Ascending aorta (tissue), 2 donors: ENCODE measurements at regions not wholly inside any gene's neighbourhood (a gene's known extent, or its start where the extent isn't known, plus 50 kb on each side); places are given as distances from the start of the nearest gene placed in this dataset.
A peak's percentile ranks its signal among the peaks of the same experiment; 100 is the strongest.

Experiments
- DNase-seq, 2 donors: peaks; one replicate each; pipeline ENCODE4 v3.0.0-alpha.2; 2019; ENCODE audit warnings: low spot score in 2 of 2
- H3K27ac ChIP-seq, 2 donors: fragments of 200-600 bp; sonication (generic); one replicate each; pipeline ENCODE4 v1.5.1; 2016 to 2017; ENCODE audit warnings: mild to moderate bottlenecking in 1 of 2
- H3K27me3 ChIP-seq: fragments of 200-600 bp; sonication (generic); one replicate; pipeline ENCODE4 v1.5.1; 2017
- H3K36me3 ChIP-seq, 2 donors: fragments of 200-600 bp; sonication (generic); one replicate each; pipeline ENCODE4 v1.5.1; 2016
- H3K4me1 ChIP-seq, 2 donors: fragments of 200-600 bp; sonication (generic); one replicate each; pipeline ENCODE4 v1.5.1; 2016 to 2017; ENCODE audit warnings: mild to moderate bottlenecking in 1 of 2
- H3K4me3 ChIP-seq, 2 donors: fragments of 200-600 bp; sonication (generic); one replicate each; pipeline ENCODE4 v1.5.1; 2016 to 2017; ENCODE audit warnings: mild to moderate bottlenecking in 1 of 2
- H3K9me3 ChIP-seq, 2 donors: fragments of 200-600 bp; sonication (generic); one replicate each; pipeline ENCODE4 v1.5.1; 2016
- CTCF ChIP-seq, 3 experiments: fragments of 200-600 bp in 2 of 3; fragments of 450-650 bp in 1 of 3; sonication (generic) in 2 of 3; IDR thresholded peaks; one replicate each; pipeline ENCODE4 v1.5.1; 2016 to 2019; ENCODE audit warnings: antibody characterized with exemption in 3 of 3, mild to moderate bottlenecking in 1 of 3, moderate library complexity in 1 of 3
- intact Hi-C: fragments of 100-400 bp; cut with DNase I; formaldehyde crosslinking; loops from one replicate; pipeline ENCODE4 v1.15.1; 2023

- H3K4me3 ChIP-seq = no peak overlapping the region
- H3K27ac ChIP-seq = peak overlapping the region; percentile 73 to 83
- no peaks in the 10 kb centered on the region for H3K27me3 ChIP-seq
- TF ChIP-seq CTCF (IDR thresholded peaks at IDR 0.05) = no peak
- intact Hi-C loops = loop anchor here (1.0 kb wide), 1 partner anchor 34 kb away; no protein-coding TSS in a partner anchor
- H3K9me3 ChIP-seq = no peaks in the 10 kb centered on the region
- peak; percentile 59 to 90 for DNase-seq
- H3K4me1 ChIP-seq = peaks cover 0 to 23% of the 10 kb centered on the region in 2 donors
- H3K36me3 ChIP-seq = no peaks in the 10 kb centered on the region
Observed at GRCh38 chr11:134915212-134915611, 503.2 kb upstream of the B3GAT1 start.

GRCh38 chr11:134913999-134914590 lies 502.1 kb upstream of the B3GAT1 start:
- intact Hi-C loops = no loop called here
- no peaks in the 10 kb centered on the region for H3K36me3 ChIP-seq
- no peak for TF ChIP-seq CTCF (IDR thresholded peaks at IDR 0.05)
- peaks cover 0 to 23% of the 10 kb centered on the region in 2 donors for H3K4me1 ChIP-seq
- no peaks in the 10 kb centered on the region for H3K9me3 ChIP-seq
- peak overlapping the region; percentile 73 to 83 for H3K27ac ChIP-seq
- no peak for DNase-seq
- no peaks in the 10 kb centered on the region for H3K27me3 ChIP-seq
- H3K4me3 ChIP-seq = no peak overlapping the region

- no peak for TF ChIP-seq CTCF (IDR thresholded peaks at IDR 0.05)
Observed at GRCh38 chr11:134913391-134913790, 501.3 kb upstream of the B3GAT1 start.

GRCh38 chr11:134911514-134912180 lies 499.6 kb upstream of the B3GAT1 start:
- intact Hi-C loops = no loop called here
- peaks cover 0 to 21% of the 10 kb centered on the region in 2 donors for H3K4me1 ChIP-seq
- H3K4me3 ChIP-seq = no peak overlapping the region
- H3K27ac ChIP-seq = no peak overlapping the region
- no peaks in the 10 kb centered on the region for H3K36me3 ChIP-seq
- no peak for TF ChIP-seq CTCF (IDR thresholded peaks at IDR 0.05)
- no peaks in the 10 kb centered on the region for H3K9me3 ChIP-seq
- no peak for DNase-seq
- no peaks in the 10 kb centered on the region for H3K27me3 ChIP-seq

More at GRCh38 chr11:134913391-134913790, 501.3 kb upstream of the B3GAT1 start:
- Histone ChIP-seq H3K27ac (no peak overlapping the region), H3K4me1 (peaks cover 0 to 23% of the 10 kb centered on the region in 2 donors), H3K9me3 (no peaks in the 10 kb centered on the region), H3K36me3 (no peaks in the 10 kb centered on the region), H3K4me3 (no peak overlapping the region), H3K27me3 (no peaks in the 10 kb centered on the region)
- no peak for DNase-seq
- intact Hi-C loops = no loop called here

GRCh38 chr11:134908583-134908982 lies 496.5 kb upstream of the B3GAT1 start:
- TF ChIP-seq CTCF (IDR thresholded peaks at IDR 0.05) = no peak
- Histone ChIP-seq H3K4me3 (no peak overlapping the region), H3K36me3 (no peaks in the 10 kb centered on the region), H3K27me3 (no peaks in the 10 kb centered on the region), H3K9me3 (no peaks in the 10 kb centered on the region), H3K27ac (no peak overlapping the region), H3K4me1 (peaks cover 0 to 12% of the 10 kb centered on the region in 2 donors)
- DNase-seq = no peak
- intact Hi-C loops = no loop called here
